NCI-H748 treated with DMSO at 0.1 percent for 48 hours (cell line): ENCODE measurements at regions not wholly inside any gene's neighbourhood (a gene's known extent, or its start where the extent isn't known, plus 50 kb on each side); places are given as distances from the start of the nearest gene placed in this dataset.

Experiments
- DNase-seq: peaks from one replicate; lab custom pipeline; 2025; lab: John Stamatoyannopoulos, UW

DNA sequence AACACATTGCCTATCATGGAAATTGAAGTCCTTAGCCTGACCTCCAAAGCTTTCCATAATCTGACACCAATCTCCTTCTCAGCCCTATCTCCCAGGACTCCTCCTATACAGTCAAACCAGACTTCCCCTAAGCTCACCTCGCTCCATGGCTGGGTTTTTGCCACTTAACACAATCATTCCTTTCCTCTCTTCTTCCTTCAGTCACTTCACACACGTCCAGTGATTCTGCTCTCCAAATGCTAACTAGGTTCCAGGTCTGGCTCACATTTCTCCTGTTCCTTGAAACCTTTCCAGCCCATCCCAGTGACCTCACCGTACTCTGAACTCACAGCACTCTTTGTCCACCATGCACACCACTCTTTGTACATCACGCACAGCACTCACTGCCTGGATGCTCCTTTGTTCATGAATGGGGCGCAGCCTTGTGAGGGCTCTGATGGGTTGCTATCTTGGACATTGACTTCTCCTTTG is 98.4 kb downstream of the GLUL start:
- no peak for DNase-seq

DNA sequence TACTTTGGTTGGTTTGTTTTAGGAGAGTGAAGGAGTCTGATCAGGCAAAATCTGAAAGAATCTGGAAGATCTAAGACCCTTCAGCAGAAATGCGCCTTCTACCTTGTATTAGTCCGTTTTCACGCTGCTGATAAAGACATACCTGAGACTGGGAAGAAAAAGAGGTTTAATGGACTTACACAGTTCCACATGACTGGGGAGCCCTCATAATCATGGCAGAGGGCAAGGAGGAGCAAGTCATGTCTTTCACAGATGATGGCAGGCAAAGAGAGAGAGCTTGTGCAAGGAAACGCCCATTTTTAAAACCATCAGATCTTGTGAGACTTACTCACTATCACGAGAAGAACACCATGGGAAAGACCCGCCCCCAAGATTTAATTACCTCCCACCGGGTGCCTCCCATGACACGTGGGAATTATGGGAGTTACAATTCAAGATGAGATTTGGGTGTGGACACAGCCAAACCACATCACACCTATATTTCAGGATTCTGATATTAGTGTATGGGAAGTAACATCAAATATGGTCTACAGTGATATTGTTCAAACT is 99.3 kb downstream of the GLUL start:
- DNase-seq = no peak

DNA sequence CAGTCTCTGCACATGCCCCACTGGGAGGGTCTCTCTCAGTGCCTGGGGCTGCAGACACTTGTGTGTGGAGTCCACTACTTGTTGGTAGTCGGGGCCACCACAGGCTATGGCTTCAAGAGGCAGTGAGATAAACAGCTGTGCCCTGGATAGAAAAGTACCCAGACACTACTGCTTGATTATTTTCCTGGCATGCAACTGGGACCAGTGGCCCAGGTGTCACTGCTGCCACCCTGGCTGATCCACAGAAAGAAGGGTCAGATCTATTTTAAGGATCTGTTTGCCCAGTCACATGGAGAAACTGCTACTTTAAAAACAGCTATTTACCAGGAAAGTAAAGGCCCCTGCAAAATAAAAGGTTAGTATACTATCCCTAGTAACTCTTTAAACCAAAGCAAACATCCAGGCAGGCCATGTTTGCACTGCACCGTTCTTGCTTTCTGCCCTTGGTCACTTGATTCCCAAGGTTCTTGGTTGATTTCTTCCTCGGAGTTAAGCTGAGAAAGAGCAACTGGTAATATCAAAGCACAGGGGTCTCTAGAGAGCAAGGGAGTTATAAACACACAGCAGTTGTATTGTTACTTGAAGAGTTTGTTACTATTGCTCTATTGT is 99.9 kb downstream of the GLUL start:
- DNase-seq = no peak

DNA sequence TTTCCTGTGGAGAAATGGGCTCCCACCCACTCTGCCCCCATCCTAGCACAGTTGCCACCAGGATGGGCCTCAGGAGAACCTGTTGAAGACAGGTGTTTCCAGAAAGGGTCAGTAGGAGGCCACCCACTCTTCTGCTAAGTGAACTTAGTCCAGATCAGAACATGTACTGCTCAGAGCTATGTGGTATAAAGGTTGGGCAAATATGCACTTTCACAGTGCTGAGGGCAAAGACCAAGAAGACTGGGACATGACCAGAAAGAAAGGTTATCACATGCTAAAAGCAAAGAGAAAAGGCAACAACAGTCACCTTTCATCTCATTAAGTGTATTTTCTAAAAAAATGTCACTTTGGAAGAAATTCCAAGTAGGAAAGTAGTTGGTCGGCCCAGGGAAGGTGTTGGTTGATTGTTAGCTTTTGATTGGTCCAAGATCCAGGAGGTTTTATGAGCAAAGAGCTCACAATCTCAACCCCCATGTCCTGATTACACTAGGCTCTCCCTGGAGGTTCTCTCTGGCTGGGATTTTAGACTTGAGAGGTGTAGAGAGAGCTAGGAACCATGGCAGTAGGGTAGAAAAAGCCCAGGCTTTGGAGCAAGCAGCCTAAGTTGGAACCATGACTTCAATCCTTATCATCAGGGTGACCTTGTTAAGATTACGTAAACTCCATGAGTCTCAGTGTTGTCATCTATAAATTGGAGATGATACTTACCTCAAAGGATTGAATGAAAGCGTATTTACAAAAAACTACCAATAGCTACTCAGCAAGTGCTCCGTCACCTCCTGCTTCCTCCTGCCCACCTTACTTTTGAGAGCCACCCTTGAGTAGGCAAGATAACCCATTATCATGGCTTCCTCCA is 102.6 kb downstream of the GLUL start:
- no peak for DNase-seq

- no peak for DNase-seq
Measured at GRCh38 chr1:182286761-182287160, 104.8 kb downstream of the GLUL start.

GRCh38 chr1:182283746-182284544 is 107.6 kb downstream of the GLUL start:
- no peak for DNase-seq

GRCh38 chr1:182281541-182281940 is 110.0 kb downstream of the GLUL start:
- no peak for DNase-seq

GRCh38 chr1:182280504-182280900 is 111.1 kb downstream of the GLUL start:
- DNase-seq = no peak

DNA sequence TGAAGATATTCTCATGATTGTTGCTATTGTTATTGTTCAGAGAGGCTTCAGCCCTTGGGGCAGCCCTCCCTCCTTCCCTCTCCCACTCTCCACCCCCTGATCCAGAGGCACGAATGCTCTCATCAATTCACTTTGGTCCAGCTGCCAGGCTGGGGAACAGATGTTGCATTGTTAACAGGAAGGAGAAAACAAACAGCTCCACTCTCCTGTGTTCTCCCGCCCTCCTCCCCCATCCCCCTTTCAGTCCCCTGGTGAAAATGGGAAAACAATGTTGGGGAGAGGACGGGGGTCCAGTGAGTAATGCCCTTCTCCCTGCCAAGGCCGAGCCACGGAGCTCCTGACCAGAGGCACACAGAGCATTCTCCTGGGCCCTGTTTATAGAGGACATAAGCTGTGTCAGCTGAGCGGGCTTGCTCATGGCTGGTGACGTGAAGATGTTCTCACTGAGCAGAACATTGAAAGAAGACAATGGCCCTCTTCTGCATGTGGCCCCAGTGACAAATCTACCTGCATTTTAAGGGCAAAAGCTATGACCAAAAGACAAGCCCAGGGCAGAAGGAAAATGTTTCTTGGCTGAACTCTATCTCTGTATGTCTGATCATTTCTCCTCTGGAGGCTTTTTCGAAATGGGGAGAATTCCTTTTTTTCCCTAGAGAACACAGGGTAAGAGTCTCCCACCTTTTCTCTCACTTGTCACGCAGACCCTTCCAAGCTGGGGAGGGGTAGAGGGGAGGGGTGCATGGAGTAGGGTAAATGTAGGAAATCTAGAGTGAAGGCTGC is 111.7 kb downstream of the GLUL start:
- DNase-seq = peak; percentile 55

- no peak for DNase-seq
Measured at GRCh38 chr1:182279302-182279701, 112.3 kb downstream of the GLUL start.

GRCh38 chr1:182278144-182279054 is 113.2 kb downstream of the GLUL start:
- DNase-seq = no peak

DNA sequence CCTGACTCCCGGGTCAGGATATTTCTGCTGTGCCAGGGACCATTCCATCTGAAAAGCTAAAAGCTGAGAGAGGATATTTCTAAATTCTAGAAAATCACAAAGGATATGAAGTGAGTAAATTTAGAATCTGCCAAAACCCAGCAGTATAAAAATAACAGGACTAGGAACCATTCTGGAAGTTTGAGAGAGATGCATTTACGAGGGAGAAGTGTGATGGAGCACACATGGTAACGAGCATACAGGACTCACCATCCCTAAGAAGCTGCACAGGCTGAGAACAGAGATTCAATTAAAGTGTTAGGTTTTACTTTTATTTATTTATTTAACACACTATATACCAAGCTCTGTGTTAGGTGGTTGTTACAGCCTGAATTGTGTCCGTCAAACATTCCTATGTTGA is 116.3 kb downstream of the GLUL start:
- DNase-seq = no peak

DNA sequence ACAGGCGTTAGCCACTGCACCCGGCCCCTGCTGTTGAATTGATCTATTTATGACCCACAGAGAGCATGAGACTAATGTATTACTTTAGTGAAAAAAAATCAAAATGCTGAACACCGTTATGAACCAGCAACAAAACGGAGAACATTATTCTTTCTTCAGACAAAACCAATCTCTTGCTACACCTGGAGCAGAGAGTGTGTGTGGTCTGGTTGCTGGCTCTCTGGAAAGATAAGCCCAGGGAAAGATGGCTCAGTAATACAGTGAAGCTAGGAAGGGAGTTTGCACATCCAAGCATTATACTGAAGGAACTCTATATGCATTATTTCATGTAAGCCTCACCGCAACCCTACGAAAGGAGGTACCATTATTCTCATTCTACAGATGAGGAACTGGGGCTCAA is 117.0 kb downstream of the GLUL start:
- no peak for DNase-seq

DNA sequence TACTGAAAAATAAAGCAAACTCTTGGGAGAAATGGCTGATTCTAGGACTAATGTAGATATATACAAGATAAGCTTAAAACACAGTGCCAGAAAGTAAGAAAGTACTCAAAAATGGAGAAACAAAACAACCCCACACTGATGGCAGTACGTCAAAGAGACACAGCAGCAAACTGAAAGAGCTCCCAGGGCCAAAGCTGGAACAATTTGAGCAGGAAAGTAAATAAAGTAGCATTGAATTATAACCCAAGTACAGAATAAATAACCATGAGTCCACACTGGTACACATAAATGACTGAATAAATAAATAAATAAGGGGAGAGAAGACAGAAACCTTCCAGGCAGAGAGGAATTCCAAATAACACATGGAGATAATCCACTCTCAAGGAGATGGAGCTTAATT is 120.9 kb downstream of the GLUL start:
- no peak for DNase-seq

- no peak for DNase-seq
Measured at GRCh38 chr1:182269097-182269496, 122.5 kb downstream of the GLUL start.

DNA sequence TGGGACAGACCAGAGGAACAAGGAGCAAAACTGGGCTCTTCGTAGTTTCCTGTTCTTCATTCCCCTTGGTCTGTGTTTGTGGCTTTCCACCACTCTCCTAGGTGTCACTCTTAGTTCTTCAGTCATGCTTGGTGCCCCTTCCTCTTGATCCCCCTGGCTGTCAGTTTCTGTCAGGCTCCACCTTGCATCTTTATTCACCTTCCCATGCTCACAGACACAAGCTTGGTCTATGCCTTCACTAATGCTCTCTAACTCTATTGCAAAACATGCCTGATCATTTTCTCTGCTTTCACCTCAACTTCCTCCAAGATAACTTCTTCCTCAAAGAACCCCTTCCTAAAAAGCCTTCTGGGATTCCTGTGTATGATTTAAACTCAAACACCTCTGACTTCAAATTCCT is 122.9 kb downstream of the GLUL start:
- no peak for DNase-seq

DNA sequence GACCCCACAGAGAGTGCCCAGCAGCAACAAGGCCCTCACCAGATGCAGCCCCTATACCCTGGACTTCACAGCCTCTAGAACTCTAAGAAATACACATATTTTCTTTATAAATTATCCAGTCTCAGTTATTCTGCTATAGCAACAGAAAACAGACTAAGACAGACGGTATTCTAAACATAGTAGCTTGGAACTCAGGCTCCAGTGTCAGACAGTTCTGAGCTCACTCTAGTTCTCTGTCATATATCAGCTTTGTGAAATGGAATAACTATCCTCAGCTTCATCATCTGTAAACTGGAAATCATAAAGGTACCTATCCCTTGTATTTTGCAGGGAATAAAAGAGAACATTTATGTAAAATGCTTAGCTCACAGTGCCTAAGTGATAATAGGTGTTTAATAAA is 127.4 kb downstream of the GLUL start:
- DNase-seq = no peak

DNA sequence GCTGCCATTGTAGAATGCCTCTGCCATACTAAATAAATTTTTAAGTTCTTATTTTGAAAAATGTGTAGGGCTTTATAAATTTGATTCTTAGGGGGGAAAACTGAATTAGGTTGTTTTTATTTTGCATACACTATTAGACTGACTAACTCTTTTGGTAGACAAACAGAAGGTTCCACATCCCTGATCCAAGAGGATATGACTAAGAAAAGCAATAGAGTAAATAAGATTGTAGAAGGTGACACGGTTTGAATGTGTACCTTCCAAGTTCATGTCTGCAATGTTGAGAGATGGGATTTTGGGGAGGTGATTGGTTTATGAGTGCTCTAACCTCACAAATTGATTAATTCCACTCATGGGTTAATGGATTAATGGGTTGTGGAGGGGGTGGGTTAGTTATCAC is 127.9 kb downstream of the GLUL start:
- no peak for DNase-seq

DNA sequence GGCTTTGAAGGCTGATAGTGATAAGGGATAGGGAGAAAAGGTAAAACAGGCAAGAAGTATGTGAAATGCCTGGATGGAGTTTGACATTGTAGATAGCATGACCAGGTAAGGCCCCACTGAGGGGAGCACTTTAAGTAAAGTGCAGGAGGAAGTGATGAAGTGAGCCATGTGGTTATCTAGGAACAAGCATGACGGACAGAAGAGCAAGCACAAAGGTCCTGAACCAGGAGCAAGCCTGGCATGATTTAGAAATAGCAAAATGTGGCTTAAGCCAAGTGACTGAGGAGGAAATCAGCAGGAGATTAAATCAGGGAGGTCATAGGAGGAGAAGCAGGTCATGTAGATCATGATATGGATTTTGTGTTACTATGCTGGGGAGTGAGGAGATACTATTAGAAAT is 129.2 kb downstream of the GLUL start:
- no peak for DNase-seq

- DNase-seq = no peak
Measured at GRCh38 chr1:182261655-182262054, 129.9 kb downstream of the GLUL start.

DNA sequence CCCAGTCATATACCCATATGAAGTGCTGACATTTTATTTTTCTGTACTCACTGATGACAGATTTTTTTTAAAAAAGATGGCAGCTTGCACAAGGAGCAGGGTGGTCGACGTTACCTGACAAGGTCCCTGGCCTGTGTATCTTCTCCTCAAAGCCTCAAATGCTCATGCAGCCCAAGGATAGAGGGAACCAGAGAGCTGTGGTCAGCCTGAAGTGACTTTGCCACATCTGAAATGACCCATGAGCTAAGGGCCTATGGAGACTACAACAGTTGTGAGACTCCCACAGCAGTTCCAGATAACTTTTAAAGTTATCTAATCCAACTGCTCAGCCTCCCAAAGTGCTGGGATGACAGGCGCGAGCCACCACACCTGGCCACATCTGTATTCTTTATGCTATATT is 131.1 kb downstream of the GLUL start:
- no peak for DNase-seq
